BJ (cell line): ENCODE measurements at regions not wholly inside any gene's neighbourhood (a gene's known extent, or its start where the extent isn't known, plus 50 kb on each side); places are given as distances from the start of the nearest gene placed in this dataset.

Experiments used
- CTCF ChIA-PET: fragments of 350-600 bp; formaldehyde crosslinking; extraction: SDS; loops from one replicate; lab custom pipeline; 2021; ENCODE audit warnings: antibody characterized with exemption, inconsistent platforms; lab: Yijun Ruan, JAX
- POLR2A ChIA-PET: fragments of 300-600 bp; sonication (Branson Sonifier 250); formaldehyde crosslinking; extraction: SDS; loops from one replicate; lab custom pipeline; 2021; ENCODE audit warnings: antibody characterized with exemption; lab: Charles Lee
- DNase-seq: peaks from one replicate; pipeline ENCODE4 v3.0.0-alpha.2; 2011; ENCODE audit warnings: low read depth
- H3K27me3 ChIP-seq: 2 replicates; pipeline ENCODE4 v1.6.0; 2011; ENCODE audit warnings: low read length; ENCODE audit not compliant: control insufficient read depth, insufficient read depth
- H3K36me3 ChIP-seq: 2 replicates; pipeline ENCODE4 v1.5.1; 2011; ENCODE audit warnings: low read length; ENCODE audit not compliant: control insufficient read depth, insufficient read depth
- H3K4me3 ChIP-seq: 2 replicates; pipeline ENCODE4 v1.5.1; 2011; ENCODE audit warnings: low read depth, mild to moderate bottlenecking, control low read depth, low read length
- TF ChIP-seq, protein P1 (sequence below): IDR thresholded peaks from 2 replicates; pipeline ENCODE4 v1.5.1; 2011; ENCODE audit warnings: low read depth, mild to moderate bottlenecking, control low read depth, inconsistent platforms, low read length, moderate library complexity; ENCODE audit not compliant: insufficient read depth

- DNase-seq = no peak
- Histone ChIP-seq H3K27me3 (no peaks in the 10 kb centered on the region), H3K36me3 (no peaks in the 10 kb centered on the region), H3K4me3 (no peak overlapping the region)
- TF ChIP-seq, protein P1, sequence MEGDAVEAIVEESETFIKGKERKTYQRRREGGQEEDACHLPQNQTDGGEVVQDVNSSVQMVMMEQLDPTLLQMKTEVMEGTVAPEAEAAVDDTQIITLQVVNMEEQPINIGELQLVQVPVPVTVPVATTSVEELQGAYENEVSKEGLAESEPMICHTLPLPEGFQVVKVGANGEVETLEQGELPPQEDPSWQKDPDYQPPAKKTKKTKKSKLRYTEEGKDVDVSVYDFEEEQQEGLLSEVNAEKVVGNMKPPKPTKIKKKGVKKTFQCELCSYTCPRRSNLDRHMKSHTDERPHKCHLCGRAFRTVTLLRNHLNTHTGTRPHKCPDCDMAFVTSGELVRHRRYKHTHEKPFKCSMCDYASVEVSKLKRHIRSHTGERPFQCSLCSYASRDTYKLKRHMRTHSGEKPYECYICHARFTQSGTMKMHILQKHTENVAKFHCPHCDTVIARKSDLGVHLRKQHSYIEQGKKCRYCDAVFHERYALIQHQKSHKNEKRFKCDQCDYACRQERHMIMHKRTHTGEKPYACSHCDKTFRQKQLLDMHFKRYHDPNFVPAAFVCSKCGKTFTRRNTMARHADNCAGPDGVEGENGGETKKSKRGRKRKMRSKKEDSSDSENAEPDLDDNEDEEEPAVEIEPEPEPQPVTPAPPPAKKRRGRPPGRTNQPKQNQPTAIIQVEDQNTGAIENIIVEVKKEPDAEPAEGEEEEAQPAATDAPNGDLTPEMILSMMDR = no peak
- POLR2A ChIA-PET = no interaction called here
- CTCF ChIA-PET = no interaction called here
Measured at GRCh38 chr14:82438436-82438835, 904.8 kb upstream of the SEL1L start.

DNA sequence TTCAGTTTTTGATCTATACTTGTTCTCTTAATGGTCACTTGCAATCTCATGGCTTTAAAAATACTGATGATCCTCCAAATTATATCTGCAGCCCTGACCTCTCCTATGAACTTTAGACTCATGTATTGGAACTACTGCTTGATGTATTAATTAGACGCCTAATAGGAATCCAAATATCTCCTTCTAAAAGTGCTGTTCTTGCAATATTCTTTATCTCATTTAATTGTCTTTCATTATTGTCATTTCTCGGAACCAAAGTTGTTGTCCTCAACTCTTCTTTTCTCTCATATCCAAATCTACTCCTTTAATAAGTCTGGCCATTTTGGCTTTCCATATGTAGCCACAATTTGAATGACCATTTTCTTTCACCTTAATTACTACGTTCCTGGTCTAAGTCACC lies 907.6 kb upstream of the SEL1L start:
- CTCF ChIA-PET = no interaction called here
- Histone ChIP-seq H3K4me3 (no peak overlapping the region), H3K27me3 (no peaks in the 10 kb centered on the region), H3K36me3 (no peaks in the 10 kb centered on the region)
- no peak for DNase-seq
- POLR2A ChIA-PET = no interaction called here
- TF ChIP-seq, protein P1 = no peak

DNA sequence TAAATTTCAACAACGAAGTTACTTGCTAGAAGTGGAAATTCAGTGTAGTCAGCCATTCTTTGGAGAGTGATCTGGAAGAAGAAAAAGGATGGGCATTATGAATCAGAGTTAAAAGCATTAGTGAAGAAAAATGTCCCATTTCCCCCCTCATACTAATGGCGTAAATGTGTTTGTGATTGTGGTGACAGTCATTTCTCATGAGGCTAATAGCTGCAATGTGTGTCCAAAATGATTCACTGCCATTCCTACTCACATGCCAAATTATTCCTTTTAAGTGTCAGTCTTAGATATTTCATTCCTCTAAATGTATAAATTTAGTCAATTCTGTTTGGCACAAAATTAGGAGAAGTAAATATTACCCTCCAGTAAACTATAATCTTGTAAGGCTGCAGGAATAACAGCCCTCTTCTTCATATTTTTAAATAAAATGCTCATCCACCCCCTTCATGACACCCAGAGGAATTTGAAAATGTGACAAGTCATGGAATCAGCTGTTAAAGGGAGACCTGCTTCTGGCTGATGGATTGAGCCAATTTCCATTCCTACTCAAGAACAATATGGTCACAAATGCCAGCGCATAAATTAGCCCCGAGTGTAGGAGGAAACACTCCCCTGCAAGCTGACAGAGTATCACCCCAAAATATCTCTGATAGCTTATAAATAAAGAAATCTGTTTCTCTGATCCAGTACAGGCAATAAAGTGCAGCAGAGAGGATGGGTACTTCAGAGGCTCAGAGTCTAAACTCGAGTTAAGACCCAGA lies 912.3 kb upstream of the SEL1L start:
- H3K4me3 ChIP-seq = no peak overlapping the region
- no peaks in the 10 kb centered on the region for H3K27me3 ChIP-seq
- TF ChIP-seq, protein P1 = no peak
- CTCF ChIA-PET = no interaction called here
- DNase-seq = no peak
- no peaks in the 10 kb centered on the region for H3K36me3 ChIP-seq
- POLR2A ChIA-PET = no interaction called here

GRCh38 chr14:82447586-82447985 lies 913.9 kb upstream of the SEL1L start:
- Histone ChIP-seq H3K4me3 (no peak overlapping the region), H3K27me3 (no peaks in the 10 kb centered on the region), H3K36me3 (no peaks in the 10 kb centered on the region)
- POLR2A ChIA-PET = no interaction called here
- no peak for DNase-seq
- CTCF ChIA-PET = no interaction called here
- TF ChIP-seq, protein P1 = no peak

- no peaks in the 10 kb centered on the region for H3K36me3 ChIP-seq
- CTCF ChIA-PET = no interaction called here
- no peak overlapping the region for H3K4me3 ChIP-seq
- POLR2A ChIA-PET = no interaction called here
- no peaks in the 10 kb centered on the region for H3K27me3 ChIP-seq
- TF ChIP-seq, protein P1 = no peak
- DNase-seq = no peak
Measured at GRCh38 chr14:82449926-82450468, 916.3 kb upstream of the SEL1L start.
